H9 (cell line): ENCODE measurements at regions not wholly inside any gene's neighbourhood (a gene's known extent, or its start where the extent isn't known, plus 50 kb on each side); places are given as distances from the start of the nearest gene placed in this dataset.

Experiments used
- DNase-seq: peaks from one replicate; pipeline ENCODE4 v3.0.0-alpha.2; 2017
- H2AFZ ChIP-seq: one replicate; pipeline ENCODE4 v1.6.1; 2013; ENCODE audit warnings: mild to moderate bottlenecking, low read length, control low read depth, moderate library complexity
- H2AK5ac ChIP-seq: 2 replicates; pipeline ENCODE4 v1.6.1; 2013; ENCODE audit warnings: low read length, control low read depth, mixed read lengths; ENCODE audit not compliant: insufficient read length
- H2BK120ac ChIP-seq: one replicate; pipeline ENCODE4 v1.6.1; 2013; ENCODE audit warnings: low read depth, mild to moderate bottlenecking, low read length, control low read depth, inconsistent platforms; ENCODE audit not compliant: poor library complexity, severe bottlenecking
- H2BK12ac ChIP-seq: 2 replicates; pipeline ENCODE4 v1.6.1; 2013; ENCODE audit warnings: low read length, control low read depth, mixed read lengths, low read depth; ENCODE audit not compliant: insufficient read length
- H2BK15ac ChIP-seq: 2 replicates; pipeline ENCODE4 v1.6.1; 2013; ENCODE audit warnings: low read depth, low read length, control low read depth
- H2BK20ac ChIP-seq: one replicate; pipeline ENCODE4 v1.6.1; 2013; ENCODE audit warnings: low read depth, mild to moderate bottlenecking, low read length, control low read depth, inconsistent platforms; ENCODE audit not compliant: poor library complexity, severe bottlenecking
- H2BK5ac ChIP-seq: 2 replicates; pipeline ENCODE4 v1.6.1; 2013; ENCODE audit warnings: low read length, control low read depth, mixed read lengths; ENCODE audit not compliant: insufficient read length
- H3K14ac ChIP-seq: 2 replicates; pipeline ENCODE4 v1.6.1; 2013; ENCODE audit warnings: low read length, control low read depth; ENCODE audit not compliant: insufficient read depth
- H3K18ac ChIP-seq: 2 replicates; pipeline ENCODE4 v1.6.1; 2013; ENCODE audit warnings: low read depth, mild to moderate bottlenecking, mixed read lengths, low read length, control low read depth; ENCODE audit not compliant: insufficient read length
- H3K23ac ChIP-seq: 2 replicates; pipeline ENCODE4 v1.6.1; 2013; ENCODE audit warnings: low read length, control low read depth, mixed read lengths, low read depth; ENCODE audit not compliant: insufficient read length
- H3K23me2 ChIP-seq: 2 replicates; pipeline ENCODE4 v1.6.1; 2013; ENCODE audit warnings: low read depth, mild to moderate bottlenecking, mixed read lengths, low read length, control low read depth; ENCODE audit not compliant: insufficient read length, poor library complexity, severe bottlenecking
- H3K27ac ChIP-seq: 2 replicates; pipeline ENCODE4 v1.5.1; 2013; ENCODE audit warnings: low read length, control low read depth, mixed read lengths, low read depth; ENCODE audit not compliant: insufficient read length
- H3K27me3 ChIP-seq: 2 replicates; pipeline ENCODE4 v1.6.1; 2013; ENCODE audit warnings: low read length, control low read depth, inconsistent platforms; ENCODE audit not compliant: insufficient read depth
- H3K4ac ChIP-seq: 2 replicates; pipeline ENCODE4 v1.6.1; 2013; ENCODE audit warnings: low read depth, mild to moderate bottlenecking, control low read depth, inconsistent platforms, low read length, moderate library complexity
- H3K4me1 ChIP-seq: 2 replicates; pipeline ENCODE4 v1.6.1; 2013; ENCODE audit warnings: low read length, control low read depth, inconsistent platforms; ENCODE audit not compliant: insufficient read depth
- H3K4me2 ChIP-seq: 2 replicates; pipeline ENCODE4 v1.6.1; 2013; ENCODE audit warnings: low read length, control low read depth, mixed read lengths; ENCODE audit not compliant: insufficient read length, insufficient read depth
- H3K56ac ChIP-seq: 2 replicates; pipeline ENCODE4 v1.6.1; 2013; ENCODE audit warnings: low read depth, mild to moderate bottlenecking, mixed read lengths, low read length, control low read depth; ENCODE audit not compliant: insufficient read length
- H3K79me1 ChIP-seq: 2 replicates; pipeline ENCODE4 v1.6.1; 2013; ENCODE audit warnings: low read depth, mild to moderate bottlenecking, moderate library complexity, low read length, control low read depth, inconsistent platforms; ENCODE audit not compliant: insufficient read depth, poor library complexity, severe bottlenecking
- H3K79me2 ChIP-seq: 2 replicates; pipeline ENCODE4 v1.6.1; 2013; ENCODE audit warnings: low read length, control low read depth, inconsistent platforms; ENCODE audit not compliant: insufficient read depth
- H3K9ac ChIP-seq: 2 replicates; pipeline ENCODE4 v1.6.1; 2013; ENCODE audit warnings: low read length, control low read depth, mixed read lengths; ENCODE audit not compliant: insufficient read length; ENCODE audit errors: extremely low read depth
- H3K9me3 ChIP-seq: one replicate; pipeline ENCODE4 v1.6.1; 2013; ENCODE audit warnings: low read depth, low read length, inconsistent platforms; ENCODE audit not compliant: control insufficient read depth
- H3T11ph ChIP-seq: one replicate; pipeline ENCODE4 v1.6.1; 2013; ENCODE audit warnings: mild to moderate bottlenecking, low read length, control low read depth, inconsistent platforms
- H4K20me1 ChIP-seq: one replicate; pipeline ENCODE4 v1.6.1; 2013; ENCODE audit not compliant: control insufficient read depth, insufficient read length, insufficient read depth
- H4K5ac ChIP-seq: 2 replicates; pipeline ENCODE4 v1.6.1; 2013; ENCODE audit warnings: low read depth, mild to moderate bottlenecking, mixed read lengths, low read length, control low read depth; ENCODE audit not compliant: insufficient read length
- H4K8ac ChIP-seq: replicated peaks from 2 replicates; pipeline ENCODE4 v1.6.1; 2013; ENCODE audit warnings: low read length, control low read depth, mixed read lengths, low read depth; ENCODE audit not compliant: insufficient read length
- H4K91ac ChIP-seq: 2 replicates; pipeline ENCODE4 v1.6.1; 2013; ENCODE audit warnings: low read depth, mild to moderate bottlenecking, moderate library complexity, mixed read lengths, low read length, control low read depth; ENCODE audit not compliant: insufficient read length
- H3K27ac Mint-ChIP-seq, 3 experiments: 2 replicates in 2 of 3; 3 replicates in 1 of 3; pipeline ENCODE4 v1.8.0; 2020 to 2021; ENCODE audit warnings: mixed read lengths in 3 of 3, mild to moderate bottlenecking in 1 of 3, moderate library complexity in 1 of 3
- H3K27me3 Mint-ChIP-seq: 2 replicates; pipeline ENCODE4 v1.8.0; 2021; ENCODE audit warnings: low read depth, mild to moderate bottlenecking, moderate library complexity, mixed read lengths
- H3K36me3 Mint-ChIP-seq, 3 experiments: 2 replicates in 2 of 3; 3 replicates in 1 of 3; pipeline ENCODE4 v1.8.0; 2020 to 2021; ENCODE audit warnings: low read depth in 3 of 3, mixed read lengths in 3 of 3; ENCODE audit not compliant: insufficient read depth in 1 of 3
- H3K4me1 Mint-ChIP-seq, 2 experiments: 2 replicates each; pipeline ENCODE4 v1.8.0; 2020; ENCODE audit warnings: mixed read lengths in 2 of 2
- H3K4me3 Mint-ChIP-seq, 2 experiments: 2 replicates in 1 of 2; 3 replicates in 1 of 2; pipeline ENCODE4 v1.8.0; 2020 to 2021; ENCODE audit warnings: mild to moderate bottlenecking in 2 of 2, mixed read lengths in 2 of 2, moderate library complexity in 1 of 2
- H3K9me3 Mint-ChIP-seq, 2 experiments: 2 replicates in 1 of 2; 3 replicates in 1 of 2; pipeline ENCODE4 v1.8.0; 2020; ENCODE audit warnings: mild to moderate bottlenecking in 2 of 2, mixed read lengths in 2 of 2, moderate library complexity in 1 of 2
- CTCF ChIP-seq: fragments of 200-600 bp; sonication (generic); conservative IDR thresholded peaks from 3 replicates; pipeline ENCODE4 v1.8.0; 2021; ENCODE audit warnings: antibody characterized with exemption, mild to moderate bottlenecking

GRCh38 chr4:24235618-24236017 is 345.8 kb upstream of the PPARGC1A start:
- H3K79me1 ChIP-seq: no peaks in the 10 kb centered on the region

More at GRCh38 chr4:24235618-24236017, 345.8 kb upstream of the PPARGC1A start:
- H3K9me3 ChIP-seq: no peaks in the 10 kb centered on the region
- H2BK120ac ChIP-seq: no peak overlapping the region
- no peak overlapping the region for H3K4me2 ChIP-seq
- H3T11ph ChIP-seq: no peak overlapping the region
- no peak overlapping the region for H2BK5ac ChIP-seq
- no peak overlapping the region for H3K4ac ChIP-seq
- no peak overlapping the region for H4K91ac ChIP-seq
- H4K8ac ChIP-seq: no peak overlapping the region
- no peak for DNase-seq
- H3K4me1 ChIP-seq: no peaks in the 10 kb centered on the region; the same call in 1 of the 2 replicates
- Mint-ChIP-seq H3K4me1 (peaks cover 15 to 26% of the 10 kb centered on the region in 2 experiments), H3K27me3 (0 out of 2 replicates have a peak, but pooled peaks cover 1% of the 10 kb centered on the region), H3K4me3 (no peak overlapping the region), H3K36me3 (no peaks in the 10 kb centered on the region), H3K9me3 (no peaks in the 10 kb centered on the region), H3K27ac (no peak overlapping the region)
- no peak overlapping the region for H3K56ac ChIP-seq
- H3K27me3 ChIP-seq: no peaks in the 10 kb centered on the region
- no peaks in the 10 kb centered on the region for H4K20me1 ChIP-seq
- H3K23me2 ChIP-seq: no peaks in the 10 kb centered on the region
- H2BK15ac ChIP-seq: no peak overlapping the region
- no peak overlapping the region for H4K5ac ChIP-seq
- TF ChIP-seq CTCF: no peak
- H3K23ac ChIP-seq: no peak overlapping the region
- no peak overlapping the region for H3K14ac ChIP-seq
- no peak overlapping the region for H2AFZ ChIP-seq
- H3K27ac ChIP-seq: no peak overlapping the region
- no peak overlapping the region for H2BK20ac ChIP-seq
- H3K18ac ChIP-seq: no peak overlapping the region
- no peak overlapping the region for H2BK12ac ChIP-seq
- H2AK5ac ChIP-seq: no peak overlapping the region
- no peak overlapping the region for H3K9ac ChIP-seq
- no peaks in the 10 kb centered on the region for H3K79me2 ChIP-seq
